ENCODE measurements at regions not wholly inside any gene's neighbourhood (a gene's known extent, or its start where the extent isn't known, plus 50 kb on each side); places are given as distances from the start of the nearest gene placed in this dataset.
"Not testable (repeated sequence)": the region's sequence is repeated elsewhere in the genome, so short reads cannot be mapped to it uniquely, and the experiment has no call there.

DNA sequence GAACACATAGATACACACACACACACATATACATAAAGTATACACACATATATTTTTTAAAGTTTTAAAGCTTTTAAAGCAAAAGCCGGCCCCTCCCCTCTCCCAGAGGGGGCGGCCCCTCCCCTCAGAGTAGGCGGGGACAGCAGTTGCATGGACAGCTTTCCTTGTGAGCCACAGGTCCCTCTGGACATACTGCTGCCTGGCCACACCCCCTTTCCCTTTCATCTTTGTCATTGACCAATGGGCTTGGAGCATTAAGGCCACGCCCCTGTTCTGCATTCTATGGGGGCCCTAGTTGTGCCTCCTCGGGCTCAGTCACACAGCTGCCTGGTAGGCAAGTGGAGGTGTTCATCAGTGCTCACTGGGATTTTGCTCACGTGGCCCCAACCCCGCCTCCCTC, 57.5 kb upstream of the LYSMD4 start:
- intact Hi-C loops (cut with DNase I); H3K4me1 ChIP-seq; H3K9me3 ChIP-seq; H3K4me3 ChIP-seq; DNase-seq; H3K27ac ChIP-seq; ATAC-seq; H3K36me3 ChIP-seq; H3K27me3 ChIP-seq: not testable (repeated sequence)
- 93% methylated on average over 5 of the region's 7 CpGs for WGBS (ENCODE audit: insufficient coverage, low coverage, low lambda C conversion rate, missing lambda C conversion rate)

DNA sequence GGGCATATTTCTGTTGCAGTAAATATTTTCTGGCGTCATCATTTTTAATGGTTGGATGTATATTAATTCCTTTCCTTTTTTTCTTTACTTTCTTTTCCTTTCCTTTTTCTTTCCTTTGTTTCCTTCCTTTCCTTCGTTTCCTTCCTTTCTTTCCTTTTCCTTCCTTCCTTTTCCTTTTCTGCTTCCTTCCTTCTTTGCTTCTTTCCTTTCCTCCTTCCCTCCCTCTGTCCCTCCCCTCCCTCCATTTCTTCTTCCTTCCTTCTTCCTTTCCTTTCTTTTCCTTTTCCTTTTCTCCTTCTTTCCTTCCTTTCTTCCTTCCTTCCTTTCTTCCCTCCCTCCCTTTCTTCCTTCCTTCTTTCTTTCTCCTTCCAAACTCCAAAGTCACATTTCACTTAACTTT, 54.9 kb upstream of the LYSMD4 start:
- Histone ChIP-seq H3K9me3 (no peaks in the 10 kb centered on the region), H3K4me3 (no peak overlapping the region), H3K27me3 (no peaks in the 10 kb centered on the region), H3K4me1 (no peaks in the 10 kb centered on the region), H3K36me3 (no peaks in the 10 kb centered on the region), H3K27ac (no peak overlapping the region)
- 34% methylated on average over 2 of the region's 2 CpGs for WGBS (ENCODE audit: insufficient coverage, low coverage, low lambda C conversion rate, missing lambda C conversion rate)
- DNase-seq = no peak
- TF ChIP-seq, protein P1, sequence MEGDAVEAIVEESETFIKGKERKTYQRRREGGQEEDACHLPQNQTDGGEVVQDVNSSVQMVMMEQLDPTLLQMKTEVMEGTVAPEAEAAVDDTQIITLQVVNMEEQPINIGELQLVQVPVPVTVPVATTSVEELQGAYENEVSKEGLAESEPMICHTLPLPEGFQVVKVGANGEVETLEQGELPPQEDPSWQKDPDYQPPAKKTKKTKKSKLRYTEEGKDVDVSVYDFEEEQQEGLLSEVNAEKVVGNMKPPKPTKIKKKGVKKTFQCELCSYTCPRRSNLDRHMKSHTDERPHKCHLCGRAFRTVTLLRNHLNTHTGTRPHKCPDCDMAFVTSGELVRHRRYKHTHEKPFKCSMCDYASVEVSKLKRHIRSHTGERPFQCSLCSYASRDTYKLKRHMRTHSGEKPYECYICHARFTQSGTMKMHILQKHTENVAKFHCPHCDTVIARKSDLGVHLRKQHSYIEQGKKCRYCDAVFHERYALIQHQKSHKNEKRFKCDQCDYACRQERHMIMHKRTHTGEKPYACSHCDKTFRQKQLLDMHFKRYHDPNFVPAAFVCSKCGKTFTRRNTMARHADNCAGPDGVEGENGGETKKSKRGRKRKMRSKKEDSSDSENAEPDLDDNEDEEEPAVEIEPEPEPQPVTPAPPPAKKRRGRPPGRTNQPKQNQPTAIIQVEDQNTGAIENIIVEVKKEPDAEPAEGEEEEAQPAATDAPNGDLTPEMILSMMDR (IDR thresholded peaks at IDR 0.05) = no peak
- TF ChIP-seq POLR2A (IDR thresholded peaks at IDR 0.05) = no peak
- ATAC-seq = no peak
- intact Hi-C loops (cut with DNase I) = no loop called here

- H3K4me1 ChIP-seq; H3K27ac ChIP-seq; H3K27me3 ChIP-seq; H3K36me3 ChIP-seq; DNase-seq; H3K9me3 ChIP-seq; H3K4me3 ChIP-seq; intact Hi-C loops (cut with DNase I): not testable (repeated sequence)
- 87% methylated on average over 1 of the region's 1 CpG for WGBS (ENCODE audit: insufficient coverage, low coverage, low lambda C conversion rate, missing lambda C conversion rate)
- peak in 1 of 4 donors; percentile 65 for ATAC-seq
Observed at GRCh38 chr15:99784800-99785199, 51.6 kb upstream of the LYSMD4 start.

DNA sequence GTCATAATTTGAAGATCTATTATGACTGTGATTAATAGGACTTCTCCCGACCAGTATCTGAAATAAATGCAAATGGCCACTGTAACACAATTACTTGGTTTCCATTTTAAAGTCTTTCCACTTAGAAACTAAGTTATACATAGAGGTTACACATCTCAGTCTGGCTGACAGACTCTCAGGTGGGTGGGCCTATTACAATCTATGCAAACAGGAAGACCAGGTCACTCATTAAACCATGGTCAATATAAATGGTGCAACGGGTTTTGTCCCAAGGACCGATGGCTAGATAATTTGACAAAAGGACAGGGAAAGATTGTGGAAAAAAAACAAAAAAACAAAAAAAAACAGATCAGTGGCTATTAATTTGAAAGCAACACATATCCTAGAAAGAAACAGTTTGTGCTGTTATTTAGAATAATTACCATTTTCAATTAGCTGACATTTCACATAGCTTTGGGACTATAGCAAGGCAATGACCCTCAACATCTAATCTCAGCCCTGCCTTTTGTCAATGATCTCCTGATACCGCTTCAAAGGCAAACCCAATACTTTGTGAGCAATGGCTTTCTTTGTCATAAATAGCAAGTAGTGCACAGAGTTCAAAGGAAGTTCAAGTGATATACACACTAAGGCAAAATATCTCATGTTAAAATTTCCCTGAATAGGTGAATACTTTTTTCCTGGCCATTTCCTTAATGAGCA, 50.8 kb upstream of the LYSMD4 start:
- WGBS (ENCODE audit: insufficient coverage, low coverage, low lambda C conversion rate, missing lambda C conversion rate) = 27% methylated on average over 4 of the region's 4 CpGs

More for the DNA sequence above, 50.8 kb upstream of the LYSMD4 start:
- H3K4me3 ChIP-seq; H3K27me3 ChIP-seq; H3K27ac ChIP-seq; H3K36me3 ChIP-seq; H3K9me3 ChIP-seq; H3K4me1 ChIP-seq; DNase-seq; intact Hi-C loops (cut with DNase I): not testable (repeated sequence)
- ATAC-seq = peak in 3 of 4 donors; percentile 73 to 90 (median 80)

Small RNA genes in the stretch of these regions (small RNA-seq; reads per million reads assigned to genes)
- gene RN7SL484P = 0 reads per million in 2 experiments
